ENCODE measurements at regions not wholly inside any gene's neighbourhood (a gene's known extent, or its start where the extent isn't known, plus 50 kb on each side); places are given as distances from the start of the nearest gene placed in this dataset.

- Histone ChIP-seq H3K4me3 (ENCODE audit: low read length in 3 of 3) (no peak overlapping the region), H3K9ac (ENCODE audit: low read depth in 1 of 3, low read length in 3 of 3) (no peak overlapping the region), H3K9me3 (ENCODE audit: control insufficient read depth in 3 of 3, low read length in 3 of 3) (peaks cover 0 to 2% (median 0%) of the 10 kb centered on the region in 3 donors), H3K36me3 (ENCODE audit: control insufficient read depth in 3 of 3, insufficient read depth in 3 of 3, low read length in 3 of 3) (no peaks in the 10 kb centered on the region), H3K27me3 (ENCODE audit: control insufficient read depth in 3 of 3, insufficient read depth in 3 of 3, low read length in 3 of 3) (no peaks in the 10 kb centered on the region), H3K27ac (ENCODE audit: low read depth, low read length) (no peak overlapping the region), H3K4me1 (ENCODE audit: control insufficient read depth in 3 of 3, insufficient read depth in 3 of 3, low read length in 3 of 3) (no peaks in the 10 kb centered on the region)
These were observed 70.5 kb upstream of the KLHL13 start for GRCh38 chrX:118187100-118187499.

- no peak overlapping the region for H3K27ac ChIP-seq (ENCODE audit: low read depth, low read length)
- no peaks in the 10 kb centered on the region for H3K27me3 ChIP-seq (ENCODE audit: control insufficient read depth in 3 of 3, insufficient read depth in 3 of 3, low read length in 3 of 3)
- H3K4me1 ChIP-seq (ENCODE audit: control insufficient read depth in 3 of 3, insufficient read depth in 3 of 3, low read length in 3 of 3) = no peaks in the 10 kb centered on the region
- no peak overlapping the region for H3K9ac ChIP-seq (ENCODE audit: low read depth in 1 of 3, low read length in 3 of 3)
- no peaks in the 10 kb centered on the region for H3K9me3 ChIP-seq (ENCODE audit: control insufficient read depth in 3 of 3, low read length in 3 of 3)
- H3K36me3 ChIP-seq (ENCODE audit: control insufficient read depth in 3 of 3, insufficient read depth in 3 of 3, low read length in 3 of 3) = no peaks in the 10 kb centered on the region
- no peak overlapping the region for H3K4me3 ChIP-seq (ENCODE audit: low read length in 3 of 3)
These were observed 72.4 kb upstream of the KLHL13 start for GRCh38 chrX:118189000-118189399.

- H3K27me3 ChIP-seq (ENCODE audit: control insufficient read depth in 3 of 3, insufficient read depth in 3 of 3, low read length in 3 of 3) = no peaks in the 10 kb centered on the region
- H3K4me1 ChIP-seq (ENCODE audit: control insufficient read depth in 3 of 3, insufficient read depth in 3 of 3, low read length in 3 of 3) = no peaks in the 10 kb centered on the region
- H3K9ac ChIP-seq (ENCODE audit: low read depth in 1 of 3, low read length in 3 of 3) = no peak overlapping the region
- H3K4me3 ChIP-seq (ENCODE audit: low read length in 3 of 3) = no peak overlapping the region
- no peaks in the 10 kb centered on the region for H3K36me3 ChIP-seq (ENCODE audit: control insufficient read depth in 3 of 3, insufficient read depth in 3 of 3, low read length in 3 of 3)
- H3K9me3 ChIP-seq (ENCODE audit: control insufficient read depth in 3 of 3, low read length in 3 of 3) = no peaks in the 10 kb centered on the region
- H3K27ac ChIP-seq (ENCODE audit: low read depth, low read length) = no peak overlapping the region
These were observed 73.0 kb upstream of the KLHL13 start for GRCh38 chrX:118189628-118190027.

- no peak overlapping the region for H3K27ac ChIP-seq (ENCODE audit: low read depth, low read length)
- no peaks in the 10 kb centered on the region for H3K27me3 ChIP-seq (ENCODE audit: control insufficient read depth in 3 of 3, insufficient read depth in 3 of 3, low read length in 3 of 3)
- no peaks in the 10 kb centered on the region for H3K36me3 ChIP-seq (ENCODE audit: control insufficient read depth in 3 of 3, insufficient read depth in 3 of 3, low read length in 3 of 3)
- H3K9ac ChIP-seq (ENCODE audit: low read depth in 1 of 3, low read length in 3 of 3) = no peak overlapping the region
- no peaks in the 10 kb centered on the region for H3K4me1 ChIP-seq (ENCODE audit: control insufficient read depth in 3 of 3, insufficient read depth in 3 of 3, low read length in 3 of 3)
- H3K4me3 ChIP-seq (ENCODE audit: low read length in 3 of 3) = no peak overlapping the region
- no peaks in the 10 kb centered on the region for H3K9me3 ChIP-seq (ENCODE audit: control insufficient read depth in 3 of 3, low read length in 3 of 3)
These were observed 81.1 kb upstream of the KLHL13 start for GRCh38 chrX:118197730-118198129.

GRCh38 chrX:118198577-118198976 lies 82.0 kb upstream of the KLHL13 start:
- no peak overlapping the region for H3K4me3 ChIP-seq (ENCODE audit: low read length in 3 of 3)
- H3K27ac ChIP-seq (ENCODE audit: low read depth, low read length) = no peak overlapping the region
- H3K27me3 ChIP-seq (ENCODE audit: control insufficient read depth in 3 of 3, insufficient read depth in 3 of 3, low read length in 3 of 3) = no peaks in the 10 kb centered on the region
- no peak overlapping the region for H3K9ac ChIP-seq (ENCODE audit: low read depth in 1 of 3, low read length in 3 of 3)
- no peaks in the 10 kb centered on the region for H3K36me3 ChIP-seq (ENCODE audit: control insufficient read depth in 3 of 3, insufficient read depth in 3 of 3, low read length in 3 of 3)
- no peaks in the 10 kb centered on the region for H3K9me3 ChIP-seq (ENCODE audit: control insufficient read depth in 3 of 3, low read length in 3 of 3)
- no peaks in the 10 kb centered on the region for H3K4me1 ChIP-seq (ENCODE audit: control insufficient read depth in 3 of 3, insufficient read depth in 3 of 3, low read length in 3 of 3)

GRCh38 chrX:118199997-118200396 lies 83.4 kb upstream of the KLHL13 start:
- Histone ChIP-seq H3K4me1 (ENCODE audit: control insufficient read depth in 3 of 3, insufficient read depth in 3 of 3, low read length in 3 of 3) (no peaks in the 10 kb centered on the region), H3K4me3 (ENCODE audit: low read length in 3 of 3) (no peak overlapping the region), H3K36me3 (ENCODE audit: control insufficient read depth in 3 of 3, insufficient read depth in 3 of 3, low read length in 3 of 3) (no peaks in the 10 kb centered on the region), H3K27ac (ENCODE audit: low read depth, low read length) (no peak overlapping the region), H3K9ac (ENCODE audit: low read depth in 1 of 3, low read length in 3 of 3) (no peak overlapping the region), H3K9me3 (ENCODE audit: control insufficient read depth in 3 of 3, low read length in 3 of 3) (no peaks in the 10 kb centered on the region), H3K27me3 (ENCODE audit: control insufficient read depth in 3 of 3, insufficient read depth in 3 of 3, low read length in 3 of 3) (no peaks in the 10 kb centered on the region)

GRCh38 chrX:118205421-118206395 lies 89.1 kb upstream of the KLHL13 start:
- H3K27me3 ChIP-seq (ENCODE audit: control insufficient read depth in 3 of 3, insufficient read depth in 3 of 3, low read length in 3 of 3) = no peaks in the 10 kb centered on the region
- H3K36me3 ChIP-seq (ENCODE audit: control insufficient read depth in 3 of 3, insufficient read depth in 3 of 3, low read length in 3 of 3) = no peaks in the 10 kb centered on the region
- H3K27ac ChIP-seq (ENCODE audit: low read depth, low read length) = no peak overlapping the region
- no peak overlapping the region for H3K4me3 ChIP-seq (ENCODE audit: low read length in 3 of 3)
- no peak overlapping the region for H3K9ac ChIP-seq (ENCODE audit: low read depth in 1 of 3, low read length in 3 of 3)
- H3K4me1 ChIP-seq (ENCODE audit: control insufficient read depth in 3 of 3, insufficient read depth in 3 of 3, low read length in 3 of 3) = no peaks in the 10 kb centered on the region
- no peaks in the 10 kb centered on the region for H3K9me3 ChIP-seq (ENCODE audit: control insufficient read depth in 3 of 3, low read length in 3 of 3)

GRCh38 chrX:118207831-118208453 lies 91.3 kb upstream of the KLHL13 start:
- no peak overlapping the region for H3K4me3 ChIP-seq (ENCODE audit: low read length in 3 of 3)
- H3K9ac ChIP-seq (ENCODE audit: low read depth in 1 of 3, low read length in 3 of 3) = no peak overlapping the region

GRCh38 chrX:118208481-118208880 lies 91.9 kb upstream of the KLHL13 start:
- no peaks in the 10 kb centered on the region for H3K36me3 ChIP-seq (ENCODE audit: control insufficient read depth in 3 of 3, insufficient read depth in 3 of 3, low read length in 3 of 3)
- H3K4me3 ChIP-seq (ENCODE audit: low read length in 3 of 3) = no peak overlapping the region
- no peaks in the 10 kb centered on the region for H3K9me3 ChIP-seq (ENCODE audit: control insufficient read depth in 3 of 3, low read length in 3 of 3)
- no peaks in the 10 kb centered on the region for H3K4me1 ChIP-seq (ENCODE audit: control insufficient read depth in 3 of 3, insufficient read depth in 3 of 3, low read length in 3 of 3)
- H3K27ac ChIP-seq (ENCODE audit: low read depth, low read length) = no peak overlapping the region
- no peak overlapping the region for H3K9ac ChIP-seq (ENCODE audit: low read depth in 1 of 3, low read length in 3 of 3)
- H3K27me3 ChIP-seq (ENCODE audit: control insufficient read depth in 3 of 3, insufficient read depth in 3 of 3, low read length in 3 of 3) = no peaks in the 10 kb centered on the region

More at GRCh38 chrX:118207831-118208453, 91.3 kb upstream of the KLHL13 start:
- Histone ChIP-seq H3K4me1 (ENCODE audit: control insufficient read depth in 3 of 3, insufficient read depth in 3 of 3, low read length in 3 of 3) (no peaks in the 10 kb centered on the region), H3K36me3 (ENCODE audit: control insufficient read depth in 3 of 3, insufficient read depth in 3 of 3, low read length in 3 of 3) (no peaks in the 10 kb centered on the region), H3K27ac (ENCODE audit: low read depth, low read length) (no peak overlapping the region), H3K27me3 (ENCODE audit: control insufficient read depth in 3 of 3, insufficient read depth in 3 of 3, low read length in 3 of 3) (no peaks in the 10 kb centered on the region), H3K9me3 (ENCODE audit: control insufficient read depth in 3 of 3, low read length in 3 of 3) (no peaks in the 10 kb centered on the region)
